ENCODE measurements at regions not wholly inside any gene's neighbourhood (a gene's known extent, or its start where the extent isn't known, plus 50 kb on each side); places are given as distances from the start of the nearest gene placed in this dataset.

- POLR2A ChIA-PET (ENCODE audit: low non-redundant PET), result no interaction called here
- Histone ChIP-seq H3K9me3 (ENCODE audit: low read depth, low read length, poor library complexity, severe bottlenecking) (no peaks in the 10 kb centered on the region), H3K4me3 (ENCODE audit: low read depth, low read length, poor library complexity, severe bottlenecking) (no peak overlapping the region), H3K36me3 (ENCODE audit: insufficient read depth, low read length, poor library complexity, severe bottlenecking) (no peaks in the 10 kb centered on the region), H3K4me1 (ENCODE audit: insufficient read depth, low read length, poor library complexity, severe bottlenecking) (no peaks in the 10 kb centered on the region), H3K27ac (ENCODE audit: low read depth, low read length, poor library complexity, severe bottlenecking) (no peak overlapping the region), H3K27me3 (replicated peaks; ENCODE audit: insufficient read depth, low read depth, low read length, poor library complexity) (no peaks in the 10 kb centered on the region)
- intact Hi-C loops (cut with micrococcal nuclease; ENCODE audit: unreplicated experiment), result no loop called here
- CTCF ChIA-PET, result no interaction called here
- TF ChIP-seq CTCF (conservative IDR thresholded peaks at IDR 0.05; ENCODE audit: low read depth, low read length) (no peak), EZH2 (IDR thresholded peaks at IDR 0.05; ENCODE audit: borderline replicate concordance, low read depth, low read length, poor library complexity, severe bottlenecking) (no peak)
- BruUV-seq (replicated peaks), result no TSS peak
- peak; percentile 3 for DNase-seq (ENCODE audit: low spot score)
Observed at GRCh38 chr13:54599413-54599812, 1570.8 kb downstream of the OLFM4 start.

GRCh38 chr13:54606944-54607343, 1578.3 kb downstream of the OLFM4 start:
- ChIA-PET POLR2A (ENCODE audit: low non-redundant PET) (no interaction called here), CTCF (no interaction called here)
- no TSS peak for BruUV-seq (replicated peaks)
- TF ChIP-seq EZH2 (IDR thresholded peaks at IDR 0.05; ENCODE audit: borderline replicate concordance, low read depth, low read length, poor library complexity, severe bottlenecking), result no peak
- TF ChIP-seq CTCF (conservative IDR thresholded peaks at IDR 0.05; ENCODE audit: low read depth, low read length), result no peak
- Histone ChIP-seq H3K4me1 (ENCODE audit: insufficient read depth, low read length, poor library complexity, severe bottlenecking) (no peaks in the 10 kb centered on the region), H3K4me3 (ENCODE audit: low read depth, low read length, poor library complexity, severe bottlenecking) (no peak overlapping the region), H3K36me3 (ENCODE audit: insufficient read depth, low read length, poor library complexity, severe bottlenecking) (no peaks in the 10 kb centered on the region), H3K9me3 (ENCODE audit: low read depth, low read length, poor library complexity, severe bottlenecking) (no peaks in the 10 kb centered on the region), H3K27me3 (replicated peaks; ENCODE audit: insufficient read depth, low read depth, low read length, poor library complexity) (no peaks in the 10 kb centered on the region), H3K27ac (ENCODE audit: low read depth, low read length, poor library complexity, severe bottlenecking) (no peak overlapping the region)
- no peak for DNase-seq (ENCODE audit: low spot score)
- intact Hi-C loops (cut with micrococcal nuclease; ENCODE audit: unreplicated experiment), result no loop called here

GRCh38 chr13:54607421-54607820, 1578.8 kb downstream of the OLFM4 start:
- BruUV-seq (replicated peaks), result no TSS peak
- Histone ChIP-seq H3K4me3 (ENCODE audit: low read depth, low read length, poor library complexity, severe bottlenecking) (no peak overlapping the region), H3K4me1 (ENCODE audit: insufficient read depth, low read length, poor library complexity, severe bottlenecking) (no peaks in the 10 kb centered on the region), H3K27me3 (replicated peaks; ENCODE audit: insufficient read depth, low read depth, low read length, poor library complexity) (no peaks in the 10 kb centered on the region), H3K27ac (ENCODE audit: low read depth, low read length, poor library complexity, severe bottlenecking) (no peak overlapping the region), H3K36me3 (ENCODE audit: insufficient read depth, low read length, poor library complexity, severe bottlenecking) (no peaks in the 10 kb centered on the region), H3K9me3 (ENCODE audit: low read depth, low read length, poor library complexity, severe bottlenecking) (no peaks in the 10 kb centered on the region)
- POLR2A ChIA-PET (ENCODE audit: low non-redundant PET), result no interaction called here
- TF ChIP-seq CTCF (conservative IDR thresholded peaks at IDR 0.05; ENCODE audit: low read depth, low read length), result no peak
- no peak for TF ChIP-seq EZH2 (IDR thresholded peaks at IDR 0.05; ENCODE audit: borderline replicate concordance, low read depth, low read length, poor library complexity, severe bottlenecking)
- CTCF ChIA-PET, result no interaction called here
- DNase-seq (ENCODE audit: low spot score), result no peak
- intact Hi-C loops (cut with micrococcal nuclease; ENCODE audit: unreplicated experiment), result no loop called here
